ENCODE measurements at regions not wholly inside any gene's neighbourhood (a gene's known extent, or its start where the extent isn't known, plus 50 kb on each side); places are given as distances from the start of the nearest gene placed in this dataset.

DNA sequence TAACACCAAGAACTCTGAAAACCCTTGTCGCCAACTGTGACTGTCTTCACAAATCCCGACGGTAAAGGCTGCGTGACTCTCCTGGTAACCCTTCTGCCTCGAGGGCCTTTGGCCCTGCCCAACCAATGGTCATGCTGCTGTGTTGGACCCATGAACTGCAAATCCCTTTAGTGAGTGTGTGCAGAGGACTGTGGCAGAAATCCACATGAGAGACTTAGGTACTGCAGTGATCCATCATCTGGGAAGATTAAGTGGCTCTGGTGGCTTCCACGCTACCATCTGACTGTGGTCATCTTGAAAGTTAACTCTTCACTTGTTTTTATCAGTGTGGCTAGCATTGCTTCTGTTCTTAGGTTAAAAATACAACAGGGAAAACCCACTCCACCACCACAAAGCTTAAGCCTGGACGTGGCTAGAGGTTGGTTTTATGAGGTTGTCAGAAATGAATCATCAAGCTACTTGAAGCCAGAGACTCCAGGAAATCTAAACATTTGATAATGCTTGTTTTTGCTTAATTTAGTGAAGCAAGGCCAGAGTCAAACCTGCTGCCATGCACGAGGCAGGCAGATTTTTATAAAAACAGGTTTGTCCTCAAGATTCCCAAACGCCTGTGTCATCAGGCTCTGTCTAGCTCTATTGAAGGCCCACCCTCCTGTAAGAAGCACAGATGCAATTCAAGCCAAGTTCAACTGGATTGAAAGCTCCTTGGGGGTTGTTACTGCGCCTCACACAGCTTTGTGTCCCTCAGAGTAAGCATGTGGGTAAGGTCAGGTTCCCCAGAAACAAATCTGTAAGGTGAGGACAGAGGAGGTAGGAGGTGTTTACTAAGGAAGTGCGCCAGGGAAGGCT lies 52.7 kb upstream of the ERCC6L2 start:
- no peak for DNase-seq (ENCODE audit: low read depth in 3 of 3, low spot score in 2 of 3)

DNA sequence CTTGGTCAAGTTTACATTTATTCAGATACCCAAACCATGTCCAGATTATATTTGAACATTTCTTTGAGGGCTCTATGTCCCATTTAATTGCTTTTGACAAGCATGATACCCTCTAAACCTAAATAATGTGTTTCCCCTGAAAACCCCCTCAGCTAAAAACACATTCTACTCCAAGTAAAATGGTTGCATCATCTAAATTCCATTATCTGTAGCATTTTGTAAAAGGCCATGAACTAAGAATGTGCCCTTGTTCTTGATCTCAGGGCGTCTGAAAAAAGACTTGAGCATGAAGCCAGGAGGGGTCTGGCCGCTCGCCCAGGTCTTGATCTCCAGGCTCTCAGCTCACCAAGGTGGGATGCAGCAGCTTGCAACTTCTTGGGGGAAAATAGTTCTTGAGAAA lies 53.5 kb upstream of the ERCC6L2 start:
- DNase-seq (ENCODE audit: low read depth in 3 of 3, low spot score in 2 of 3), result no peak

GRCh38 chr9:95820074-95820473 lies 55.4 kb upstream of the ERCC6L2 start:
- no peak for DNase-seq (ENCODE audit: low read depth in 3 of 3, low spot score in 2 of 3)

DNA sequence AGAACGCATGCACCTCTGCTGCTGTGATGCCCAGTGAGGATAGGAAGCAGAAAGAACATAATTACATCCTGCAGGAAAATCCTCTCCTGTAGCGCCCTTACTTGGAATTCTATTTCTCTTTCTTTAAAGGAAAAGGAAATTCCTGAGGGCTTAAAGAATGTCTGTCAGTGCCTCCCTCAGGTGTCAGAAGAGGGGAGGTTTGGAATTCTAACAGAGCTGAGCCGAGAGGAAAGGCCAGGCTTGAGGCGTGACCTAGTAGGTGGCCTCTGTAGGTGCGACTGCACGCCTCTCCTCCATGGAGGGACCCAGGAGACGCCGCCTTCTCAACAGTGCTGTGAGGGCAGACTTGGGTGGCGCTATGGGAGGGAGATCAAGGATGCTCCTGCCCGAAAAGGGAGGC lies 55.9 kb upstream of the ERCC6L2 start:
- DNase-seq (ENCODE audit: low read depth in 3 of 3, low spot score in 2 of 3), result no peak

- no peak for DNase-seq (ENCODE audit: low read depth in 3 of 3, low spot score in 2 of 3)
Measured at GRCh38 chr9:95817205-95817604, 58.3 kb upstream of the ERCC6L2 start.

GRCh38 chr9:95816716-95817115 lies 58.8 kb upstream of the ERCC6L2 start:
- no peak for DNase-seq (ENCODE audit: low read depth in 3 of 3, low spot score in 2 of 3)

- no peak for DNase-seq (ENCODE audit: low read depth in 3 of 3, low spot score in 2 of 3)
Measured at GRCh38 chr9:95815961-95816360, 59.5 kb upstream of the ERCC6L2 start.

DNA sequence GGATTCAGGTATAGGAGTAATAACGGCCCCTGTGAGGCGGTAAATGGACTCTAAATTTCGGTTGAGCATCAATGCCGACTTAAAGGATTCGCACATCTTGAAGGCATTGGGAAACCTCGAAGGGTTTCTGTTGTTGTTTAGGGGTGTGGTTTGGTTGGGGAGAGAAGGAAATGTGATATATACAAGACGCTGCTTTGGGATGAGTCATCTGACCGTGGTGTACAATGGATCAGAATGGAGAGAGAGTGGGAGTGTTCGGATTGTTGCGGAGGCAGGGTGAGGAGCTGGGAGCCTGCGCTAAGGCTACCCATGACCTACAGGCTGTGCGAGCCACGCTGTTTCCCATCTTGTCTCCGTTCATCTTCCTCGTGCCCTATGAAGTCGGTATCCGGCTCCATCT lies 60.4 kb upstream of the ERCC6L2 start:
- DNase-seq (ENCODE audit: low read depth in 3 of 3, low spot score in 2 of 3), result no peak

DNA sequence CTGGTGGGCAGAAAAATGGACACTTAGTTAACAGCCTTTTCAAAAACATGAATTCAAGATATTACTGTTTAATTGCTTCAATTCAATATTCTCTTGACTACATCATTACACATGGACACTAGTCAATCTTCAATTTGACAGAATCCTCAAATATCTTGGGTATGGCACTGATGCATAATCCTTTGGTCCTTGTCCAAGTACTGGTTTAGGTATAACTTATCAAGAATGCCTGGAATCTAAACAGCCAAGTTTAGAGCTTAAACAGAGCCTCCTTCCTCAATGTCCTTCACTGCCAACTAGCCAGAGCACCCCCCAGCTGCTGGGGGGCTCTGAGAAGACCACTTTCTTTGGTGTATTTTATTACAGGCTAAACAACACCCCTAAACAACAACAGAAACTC lies 61.6 kb upstream of the ERCC6L2 start:
- no peak for DNase-seq (ENCODE audit: low read depth in 3 of 3, low spot score in 2 of 3)

DNA sequence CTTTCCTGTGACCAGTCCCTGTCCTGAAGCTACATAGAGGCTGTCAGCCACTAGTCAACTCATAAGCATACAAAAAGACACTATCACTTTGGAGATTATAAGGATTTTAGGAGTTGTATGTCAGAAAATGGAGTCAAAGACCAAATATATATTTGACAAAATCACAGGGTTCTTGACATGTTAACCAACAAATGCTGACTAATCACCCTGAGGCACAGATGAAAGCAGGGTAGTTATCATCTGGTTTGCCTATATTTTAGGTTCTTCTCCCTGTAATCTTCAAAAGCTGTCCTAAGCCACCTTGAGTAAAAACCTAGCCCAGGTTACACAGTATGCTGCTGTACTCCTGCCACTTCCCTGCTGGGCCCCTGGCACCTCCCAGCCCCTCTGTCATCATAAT lies 64.7 kb upstream of the ERCC6L2 start:
- DNase-seq (ENCODE audit: low read depth in 3 of 3, low spot score in 2 of 3), result no peak

DNA sequence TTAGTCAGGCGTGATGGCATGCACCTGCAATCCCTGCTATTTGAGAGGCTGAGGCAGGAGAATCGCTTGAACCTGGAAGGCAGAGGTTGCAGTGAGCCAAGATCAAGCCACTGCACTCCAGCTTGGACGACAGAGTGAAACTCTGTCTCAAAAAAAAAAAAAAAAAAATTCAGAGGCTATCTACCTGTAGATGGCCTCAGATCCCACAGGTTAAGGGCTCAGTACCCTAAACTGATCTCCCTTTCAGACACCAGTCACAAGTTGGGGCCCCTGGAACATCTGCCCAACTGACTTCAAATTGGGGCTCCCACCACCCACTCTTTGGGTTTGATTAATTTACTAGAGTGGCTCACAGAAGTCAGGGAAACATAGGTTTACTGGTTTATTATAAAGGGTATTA lies 65.4 kb upstream of the ERCC6L2 start:
- DNase-seq (ENCODE audit: low read depth in 3 of 3, low spot score in 2 of 3), result no peak

DNA sequence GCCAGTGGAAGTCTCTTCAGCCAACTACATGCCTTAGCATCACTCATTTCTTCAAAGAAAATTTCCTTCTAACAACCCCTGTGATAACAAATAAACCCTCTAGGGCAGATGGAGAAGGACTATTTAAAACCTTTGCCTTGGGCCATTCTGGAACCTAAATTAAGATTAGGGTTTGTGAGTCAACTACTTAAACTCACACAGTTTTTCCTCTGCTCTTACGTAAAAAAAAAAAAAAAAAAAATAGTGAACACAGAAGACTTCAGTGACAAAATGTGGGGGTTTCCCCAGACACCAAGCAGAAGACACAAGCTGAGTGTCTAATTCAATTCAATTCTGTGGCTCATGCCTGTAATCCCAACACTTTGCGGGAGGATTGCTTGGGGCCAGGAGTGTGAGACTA lies 65.8 kb upstream of the ERCC6L2 start:
- DNase-seq (ENCODE audit: low read depth in 3 of 3, low spot score in 2 of 3), result no peak

DNA sequence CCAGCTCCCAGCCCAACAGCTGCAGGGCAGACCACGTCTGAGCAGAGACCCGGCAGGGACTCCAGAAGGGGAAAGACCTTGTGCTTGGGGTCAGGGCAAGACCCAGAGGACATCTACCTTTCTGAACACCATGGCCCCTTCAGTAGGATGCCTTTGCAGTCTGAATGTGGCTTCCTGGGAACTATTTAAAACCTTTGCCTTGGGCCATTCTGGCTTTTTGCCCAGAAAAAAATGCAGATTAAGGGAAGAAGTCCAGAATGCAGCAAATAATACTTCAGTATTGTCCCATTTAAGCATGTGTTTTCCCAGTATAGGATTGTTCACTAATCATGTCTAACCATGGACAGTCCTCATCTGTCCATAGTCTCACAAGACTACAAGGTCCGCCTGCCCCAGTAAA lies 67.5 kb upstream of the ERCC6L2 start:
- DNase-seq (ENCODE audit: low read depth in 3 of 3, low spot score in 2 of 3), result no peak

DNA sequence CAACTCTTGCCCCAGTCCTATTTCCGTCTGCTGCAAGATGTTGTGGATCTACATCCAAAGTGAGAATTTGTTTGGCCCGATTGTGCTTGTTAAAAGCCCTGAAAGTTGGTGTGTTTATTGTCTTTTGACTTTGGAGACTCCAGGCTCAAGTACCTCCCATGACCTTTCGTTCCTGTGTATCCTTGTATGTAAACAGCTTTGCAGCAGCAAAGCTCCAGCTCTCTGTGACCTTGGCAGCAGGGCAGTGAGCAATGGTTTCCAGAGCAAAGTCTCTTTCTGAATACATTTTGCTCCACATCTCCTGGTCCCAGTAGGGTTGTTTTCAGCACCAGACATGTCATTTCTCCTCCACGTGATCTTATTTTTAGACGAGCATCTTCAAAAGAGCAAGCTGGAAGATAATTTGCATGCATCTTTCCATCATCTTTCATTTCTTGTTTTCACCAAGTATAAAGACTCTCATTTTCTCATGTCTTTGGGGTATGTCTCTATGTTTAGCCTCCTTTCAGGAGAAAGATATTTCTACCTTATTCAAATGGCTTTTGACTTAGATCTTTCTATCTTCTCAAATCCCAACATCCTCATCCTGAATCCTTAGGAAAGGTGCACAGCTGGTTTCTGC lies 68.1 kb upstream of the ERCC6L2 start:
- DNase-seq (ENCODE audit: low read depth in 3 of 3, low spot score in 2 of 3), result no peak

DNA sequence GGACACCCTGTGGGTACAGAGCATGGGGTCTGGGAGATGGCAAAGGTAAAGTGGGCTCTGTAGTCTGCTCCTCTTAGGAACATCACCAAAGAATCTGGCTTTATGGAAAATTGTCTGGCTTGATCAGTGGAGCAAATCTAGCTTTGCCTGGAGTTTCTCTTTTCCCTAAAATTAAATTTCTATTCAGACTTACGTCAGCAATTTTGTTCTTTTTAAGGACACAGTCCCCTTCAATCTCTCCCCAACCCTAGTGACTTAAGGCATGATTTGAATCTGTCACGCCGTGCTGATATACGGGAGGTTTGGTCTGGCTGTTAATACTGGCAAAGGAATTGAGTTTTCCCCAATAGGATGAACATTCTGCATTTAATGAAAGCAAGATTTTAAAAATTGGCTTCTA lies 72.3 kb upstream of the ERCC6L2 start:
- no peak for DNase-seq (ENCODE audit: low read depth in 3 of 3, low spot score in 2 of 3)

- no peak for DNase-seq (ENCODE audit: low read depth in 3 of 3, low spot score in 2 of 3)
Measured at GRCh38 chr9:95801797-95802196, 73.7 kb upstream of the ERCC6L2 start.

DNA sequence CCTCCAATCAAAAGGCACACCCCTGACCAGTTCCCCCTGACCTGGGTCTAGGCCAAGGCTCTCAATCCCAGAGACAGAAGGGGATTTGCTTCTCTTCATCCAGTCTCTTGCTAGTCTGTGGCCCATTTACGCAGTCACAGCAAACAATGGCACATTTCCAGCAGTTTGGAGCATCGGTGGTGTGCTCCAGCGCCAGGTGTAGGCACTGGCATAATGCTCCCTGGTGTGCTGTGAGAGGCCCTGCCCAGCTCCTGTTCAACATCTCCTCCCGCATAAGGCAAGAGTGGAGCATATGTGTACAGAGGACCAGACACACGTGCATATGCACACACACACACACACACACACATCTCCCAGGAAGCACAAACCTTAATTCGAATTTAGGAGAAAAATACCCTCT lies 79.5 kb upstream of the ERCC6L2 start:
- no peak for DNase-seq (ENCODE audit: low read depth in 3 of 3, low spot score in 2 of 3)

DNA sequence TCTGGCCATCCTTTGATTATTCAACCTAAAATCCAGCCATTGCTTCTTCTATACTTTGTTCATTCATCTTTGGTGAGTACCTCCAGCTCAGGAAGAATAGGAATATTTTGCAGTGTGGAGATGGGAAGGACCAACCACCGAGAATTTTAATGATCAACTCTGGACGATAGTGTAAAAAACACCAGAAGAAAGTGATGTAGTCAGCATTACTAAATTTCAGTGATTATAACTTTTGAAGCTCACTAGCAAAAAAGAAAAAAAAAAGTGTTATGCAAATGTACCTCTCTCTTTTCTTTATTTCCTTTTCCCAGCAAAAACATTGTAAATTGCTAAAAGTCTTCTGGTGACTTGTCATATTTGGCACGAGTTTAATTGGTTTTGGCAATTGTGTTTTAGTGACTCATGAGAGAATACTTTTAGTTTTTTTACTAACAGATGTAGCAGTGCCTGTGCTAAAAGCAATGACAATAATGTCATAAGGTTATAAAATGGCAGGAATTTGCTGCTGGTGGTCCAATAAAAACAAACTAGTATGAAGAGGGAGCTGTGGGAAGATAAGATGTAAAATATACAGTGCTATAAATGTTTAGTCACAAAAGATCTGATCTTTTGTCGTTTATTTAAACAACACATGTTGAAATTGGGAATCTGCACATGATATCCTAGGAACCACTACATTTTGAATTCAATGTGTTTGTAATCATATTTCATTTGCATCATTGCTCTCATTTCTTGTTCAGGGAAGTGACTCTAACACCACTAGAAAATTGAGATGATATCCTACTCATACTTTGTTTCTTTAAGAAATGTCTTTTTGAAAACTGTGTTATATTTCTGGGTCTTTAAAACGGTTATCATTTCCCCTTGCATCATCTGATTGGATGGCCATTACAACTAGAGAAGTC lies 81.3 kb upstream of the ERCC6L2 start:
- DNase-seq (ENCODE audit: low read depth in 3 of 3, low spot score in 2 of 3), result no peak

- no peak for DNase-seq (ENCODE audit: low read depth in 3 of 3, low spot score in 2 of 3)
Measured at GRCh38 chr9:95791695-95792094, 83.8 kb upstream of the ERCC6L2 start.

- DNase-seq (ENCODE audit: low read depth in 3 of 3, low spot score in 2 of 3), result no peak
Measured at GRCh38 chr9:95791286-95791685, 84.2 kb upstream of the ERCC6L2 start.

- DNase-seq (ENCODE audit: low read depth in 3 of 3, low spot score in 2 of 3), result no peak
Measured at GRCh38 chr9:95788521-95788991, 86.9 kb upstream of the ERCC6L2 start.

Measured in right renal cortex interstitium (tissue), 3 donors.